Germinal center (tissue), 1 donor: ENCODE measurements at regions not wholly inside any gene's neighbourhood (a gene's known extent, or its start where the extent isn't known, plus 50 kb on each side); places are given as distances from the start of the nearest gene placed in this dataset.
"Not testable (repeated sequence)": the region's sequence is repeated elsewhere in the genome, so short reads cannot be mapped to it uniquely, and the experiment has no call there.

Experiments
- DNase-seq: peaks from one replicate; pipeline ENCODE4 v3.0.0; 2012; ENCODE audit warnings: mixed read lengths, low spot score

DNA sequence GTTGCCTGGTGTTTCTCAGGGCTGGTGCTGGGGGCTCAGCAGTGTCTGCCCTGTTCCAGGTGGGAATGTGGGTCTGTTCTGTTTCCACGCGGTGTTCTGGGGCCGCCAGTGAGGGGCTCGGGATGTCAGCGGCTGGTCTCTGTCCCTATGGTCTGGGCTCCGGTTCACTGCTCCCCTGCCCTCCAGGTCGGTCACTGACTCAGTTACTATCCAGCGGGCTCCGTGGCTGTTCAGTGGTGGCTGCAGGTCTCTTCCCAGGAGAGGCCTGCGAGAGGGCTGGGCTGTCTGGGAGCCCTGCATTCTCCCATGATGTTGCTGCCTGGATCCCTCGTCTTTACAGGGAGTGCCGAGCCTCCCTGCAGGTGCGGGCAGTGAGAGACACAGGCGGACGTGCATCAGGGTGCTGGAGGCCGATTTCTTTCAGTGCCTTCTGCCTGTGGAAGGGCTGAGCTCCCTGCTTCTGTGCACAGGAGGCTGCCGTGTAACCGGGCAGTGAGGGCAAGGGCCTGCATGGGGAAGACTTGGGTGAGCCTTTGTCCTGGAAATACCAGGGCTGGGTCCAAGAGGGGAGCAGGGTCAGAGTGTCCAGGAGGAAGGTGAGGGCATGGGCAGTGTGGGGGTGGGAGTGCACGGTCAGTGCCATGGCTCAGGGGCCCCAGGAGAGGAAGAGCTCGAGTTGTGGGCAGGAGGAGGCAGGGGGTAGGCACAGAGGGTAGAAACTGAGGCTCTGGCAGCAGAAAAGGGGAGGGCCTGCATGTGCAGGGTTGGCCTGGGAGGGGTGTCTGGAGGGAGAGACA lies 391.0 kb downstream of the TMEM121 start:
- not testable (repeated sequence) for DNase-seq

- no peak for DNase-seq
Measured at GRCh38 chr14:105917933-105918436, 391.6 kb downstream of the TMEM121 start.

- no peak for DNase-seq
Measured at GRCh38 chr14:105918496-105919262, 392.3 kb downstream of the TMEM121 start.

GRCh38 chr14:105919458-105920150 lies 393.2 kb downstream of the TMEM121 start:
- DNase-seq: no peak

DNA sequence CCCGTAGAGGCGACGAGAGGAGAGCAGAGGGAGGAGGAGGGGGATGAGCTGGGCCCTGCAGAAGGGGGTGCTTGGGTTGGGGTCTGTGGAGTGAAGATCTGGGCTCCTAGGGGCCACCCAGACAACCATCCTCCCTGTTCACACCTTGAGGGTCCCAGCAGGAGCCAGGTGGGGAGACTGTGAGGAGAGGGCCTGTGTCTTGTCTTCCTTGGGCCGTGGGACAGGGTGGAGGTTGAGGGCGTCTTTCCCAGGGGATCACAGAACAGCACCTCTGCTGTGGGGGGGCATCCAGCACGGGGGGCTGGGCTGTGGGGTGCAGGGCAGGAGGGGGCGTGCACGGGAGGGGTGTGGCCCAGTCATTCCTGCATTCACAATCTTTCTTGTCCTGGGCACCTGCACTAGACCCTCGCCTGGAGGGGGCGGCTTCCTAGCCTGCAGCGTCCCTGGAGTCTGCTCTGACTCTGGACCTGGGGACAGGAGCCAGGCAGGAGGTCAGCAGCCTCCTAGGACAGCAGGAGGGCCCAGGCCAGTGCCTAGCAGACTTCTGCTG lies 393.8 kb downstream of the TMEM121 start:
- DNase-seq: not testable (repeated sequence)

DNA sequence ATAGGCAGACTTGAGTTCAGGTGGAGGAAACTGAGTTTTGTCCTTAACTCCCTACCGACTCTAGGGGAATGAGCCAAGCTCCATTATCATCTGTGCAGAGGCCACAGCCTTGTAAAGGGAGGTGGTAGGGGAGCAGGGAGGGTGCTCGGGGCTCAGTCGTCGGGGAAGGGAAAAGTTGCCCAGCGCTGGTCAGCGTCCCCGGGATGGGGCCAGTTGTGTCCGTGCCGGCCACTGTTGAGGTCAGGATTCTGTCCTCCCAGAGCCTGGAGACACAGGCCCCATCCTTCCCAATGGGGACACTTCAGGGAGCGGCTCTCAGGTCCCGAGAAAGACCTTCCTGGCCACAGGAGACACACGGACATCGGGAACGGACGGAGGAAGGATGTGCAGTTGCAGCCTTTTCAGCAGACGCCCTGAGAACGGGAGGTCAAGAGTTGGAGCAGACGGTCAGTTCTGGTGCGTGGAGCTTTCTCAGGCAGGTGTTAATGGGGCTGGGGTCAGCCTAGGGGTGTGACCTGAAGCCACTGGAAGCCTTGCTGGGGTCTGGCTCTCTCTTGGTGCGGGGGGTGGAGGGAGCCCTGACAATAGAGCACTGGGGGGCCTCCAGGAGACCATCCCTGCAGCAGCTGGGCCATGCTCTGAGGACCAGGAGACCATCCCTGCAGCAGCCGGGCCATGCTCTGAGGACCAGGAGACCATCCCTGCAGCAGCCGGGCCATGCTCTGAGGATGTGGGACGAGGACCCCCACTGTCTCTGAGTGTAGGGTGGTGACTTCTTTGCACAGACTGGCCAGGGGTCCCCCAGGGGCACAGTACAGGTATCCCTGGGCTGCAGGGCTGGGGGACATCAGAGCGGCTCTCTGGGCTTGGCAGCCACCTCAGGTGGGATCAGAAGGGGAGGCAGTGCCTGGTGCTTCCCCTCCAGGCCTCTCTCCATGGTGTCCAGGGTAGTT lies 394.7 kb downstream of the TMEM121 start:
- DNase-seq: not testable (repeated sequence)

- DNase-seq: not testable (repeated sequence)
Measured at GRCh38 chr14:105921781-105922180, 395.4 kb downstream of the TMEM121 start.

- not testable (repeated sequence) for DNase-seq
Measured at GRCh38 chr14:105923520-105924191, 397.3 kb downstream of the TMEM121 start.

DNA sequence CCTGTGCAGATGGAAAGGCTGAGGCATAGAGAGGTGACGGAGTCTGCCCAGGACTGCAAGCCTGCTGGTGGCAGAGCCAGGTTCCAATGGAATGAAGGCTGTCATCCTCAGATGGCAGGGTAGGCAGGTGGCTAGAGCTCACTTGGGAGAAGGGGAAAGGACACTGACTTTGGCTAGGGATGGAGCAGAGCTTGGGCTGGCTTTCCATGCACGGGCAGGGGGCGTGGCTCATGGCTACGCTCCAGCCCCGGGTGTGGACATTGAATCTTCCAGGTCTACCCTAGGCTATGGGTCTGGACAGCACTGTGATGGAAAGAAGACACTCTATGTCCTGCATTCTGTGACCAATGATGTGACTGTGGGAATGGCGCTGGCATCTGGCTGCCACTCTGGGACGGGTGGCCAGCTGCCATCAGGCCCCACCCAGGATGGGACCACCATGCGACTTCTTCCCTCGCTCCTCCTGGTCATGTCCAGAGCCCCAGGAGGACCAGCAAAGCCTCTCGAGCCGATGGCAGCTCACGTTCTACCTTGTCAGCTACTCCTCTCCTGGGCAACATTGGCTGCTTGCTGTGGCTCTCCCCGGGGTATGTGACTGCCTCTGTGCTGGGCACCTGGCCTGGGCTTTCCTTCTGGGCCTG lies 398.7 kb downstream of the TMEM121 start:
- no peak for DNase-seq

DNA sequence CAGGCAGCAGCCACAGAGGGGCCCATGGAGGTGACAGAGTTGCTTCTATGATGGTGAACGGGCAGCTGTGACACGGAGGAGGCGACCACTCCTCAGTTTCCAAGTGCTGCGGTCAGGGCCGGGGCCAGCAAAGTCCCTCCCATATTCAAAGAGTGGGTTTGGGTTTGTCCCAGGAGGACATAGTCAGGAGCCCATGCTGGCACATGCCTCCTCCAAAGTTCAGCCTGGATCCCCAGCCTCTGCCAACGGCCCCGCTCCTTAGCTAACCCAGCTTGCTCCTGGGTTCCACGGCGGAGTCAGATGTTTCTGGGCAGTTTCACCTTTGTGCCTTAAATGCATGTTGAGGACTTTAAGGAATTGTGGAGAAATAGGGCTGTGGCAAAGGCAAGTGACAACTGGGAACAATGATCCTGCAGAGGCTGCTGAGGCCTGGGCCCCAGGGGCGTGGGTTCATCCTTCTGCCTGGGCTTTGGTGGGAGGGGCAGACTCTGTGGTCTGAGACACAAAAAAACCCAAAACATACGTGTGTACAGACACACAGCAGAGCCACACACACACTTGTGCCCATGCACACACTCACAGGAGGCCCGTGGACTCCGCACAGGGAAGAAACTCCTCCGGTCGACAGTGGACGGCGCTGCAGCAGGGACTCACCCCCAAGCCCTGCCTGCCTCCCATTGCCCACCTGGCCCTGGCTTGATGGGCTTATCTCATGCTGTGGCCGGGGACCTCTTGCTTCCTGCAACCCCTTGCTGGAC lies 399.4 kb downstream of the TMEM121 start:
- DNase-seq: no peak

- DNase-seq: no peak
Measured at GRCh38 chr14:105926373-105927095, 400.2 kb downstream of the TMEM121 start.

DNA sequence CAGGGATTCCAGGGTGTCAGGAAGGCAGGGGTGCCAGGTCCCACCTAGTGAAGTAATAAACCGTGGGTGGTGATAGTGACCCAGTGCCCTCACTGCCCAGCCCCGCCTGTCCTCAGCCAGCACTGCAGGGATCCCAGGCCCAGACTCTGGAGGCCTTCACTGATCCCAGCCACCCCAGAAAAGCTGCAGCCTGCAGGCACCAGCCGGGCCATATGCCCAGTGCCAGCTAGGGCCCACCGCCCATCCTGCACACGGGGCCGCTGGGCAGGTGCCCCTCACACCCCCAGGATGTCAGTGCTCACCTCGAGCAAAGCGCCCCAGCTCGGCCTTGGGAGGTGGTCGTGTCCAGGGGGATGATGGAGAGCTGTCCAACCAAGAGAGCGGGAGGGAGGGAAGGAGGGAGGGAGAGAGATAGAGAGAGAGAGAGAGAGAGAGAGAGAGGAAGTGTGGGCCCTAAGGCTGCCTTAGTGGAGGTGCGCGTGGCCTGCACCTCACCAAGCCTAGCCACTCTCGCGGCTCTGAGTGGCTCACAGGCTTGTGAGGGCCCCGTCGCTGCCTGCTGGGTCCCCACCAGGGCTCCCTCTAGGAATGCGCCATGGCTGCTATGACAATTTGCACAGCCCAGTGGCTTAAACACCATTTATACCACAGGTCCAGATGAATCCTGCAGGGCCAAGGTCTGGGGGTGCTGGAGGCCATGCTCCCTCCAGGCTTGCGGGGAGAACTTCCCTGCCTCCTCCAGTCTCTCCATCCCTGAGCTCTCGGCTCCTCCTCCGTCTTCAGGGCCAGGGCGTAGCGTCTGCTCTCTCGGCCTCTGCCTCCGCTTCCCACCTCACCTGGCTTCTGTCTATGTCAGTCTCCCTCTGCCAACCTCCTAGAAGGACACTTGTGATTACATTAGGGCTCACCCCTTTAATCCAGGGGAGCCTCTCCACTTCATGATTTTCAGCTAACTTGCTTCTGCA lies 401.0 kb downstream of the TMEM121 start:
- DNase-seq: no peak

DNA sequence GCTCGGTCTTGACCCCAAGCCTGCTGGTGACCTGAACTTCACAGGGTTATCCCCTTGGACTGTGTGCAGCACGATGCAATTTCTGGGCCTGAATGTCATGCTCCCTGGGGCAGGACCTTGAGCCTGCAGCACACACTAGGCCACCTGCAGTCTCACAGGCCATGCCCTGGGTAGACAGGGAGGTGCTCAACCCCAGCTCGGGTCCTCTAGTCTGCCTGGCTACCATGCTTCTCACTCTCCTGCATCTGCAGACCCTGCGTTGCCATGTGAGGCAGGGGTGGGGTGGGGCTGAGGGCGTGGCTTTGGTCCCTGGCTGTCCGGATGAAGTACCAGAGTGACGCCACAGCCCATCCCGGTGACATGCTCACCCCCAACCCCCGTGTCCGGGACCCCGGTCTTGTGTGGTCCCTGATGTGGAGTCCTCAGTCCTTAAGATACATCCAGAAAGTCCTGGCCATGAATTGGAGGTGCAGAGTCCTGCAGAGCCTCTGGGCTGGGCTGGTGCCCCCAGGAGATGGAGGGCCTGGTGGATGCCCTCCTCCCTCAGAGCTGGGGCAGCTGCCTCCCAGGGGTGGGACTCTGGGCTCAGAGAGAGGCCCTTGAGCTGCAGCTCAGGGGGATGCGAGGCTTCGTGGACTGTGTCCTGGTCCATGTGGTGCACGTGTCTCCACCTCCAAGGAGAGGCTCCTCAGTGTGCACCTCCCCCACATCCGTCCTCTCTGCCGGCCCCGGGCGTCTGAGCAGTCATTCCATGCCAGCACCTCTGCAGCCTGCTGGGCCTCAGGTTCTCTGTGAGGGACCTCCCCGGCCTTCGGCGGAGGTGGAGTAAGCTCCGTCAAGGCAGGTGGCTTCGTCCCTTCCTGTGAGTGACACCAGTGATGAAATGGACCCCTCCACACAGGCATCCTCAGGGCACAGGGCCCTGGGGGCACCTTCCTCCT lies 402.1 kb downstream of the TMEM121 start:
- peak; percentile 8 for DNase-seq

- DNase-seq: no peak
Measured at GRCh38 chr14:105929327-105930081, 403.1 kb downstream of the TMEM121 start.

GRCh38 chr14:105930572-105930971 lies 404.2 kb downstream of the TMEM121 start:
- DNase-seq: no peak
